GM19023 (cell line): ENCODE measurements at regions not wholly inside any gene's neighbourhood (a gene's known extent, or its start where the extent isn't known, plus 50 kb on each side); places are given as distances from the start of the nearest gene placed in this dataset.

Experiments used
- ATAC-seq: cut with Tn5 transposase; IDR thresholded peaks from one replicate; pipeline ENCODE4 v1.9.1; 2021; ENCODE audit warnings: mild to moderate bottlenecking, moderate library complexity; ENCODE audit not compliant: unreplicated experiment

- ATAC-seq, result no peak
Measured at GRCh38 chr6:170136541-170137175, 154.2 kb downstream of the DLL1 start.

- no peak for ATAC-seq
Measured at GRCh38 chr6:170135821-170136471, 154.9 kb downstream of the DLL1 start.

DNA sequence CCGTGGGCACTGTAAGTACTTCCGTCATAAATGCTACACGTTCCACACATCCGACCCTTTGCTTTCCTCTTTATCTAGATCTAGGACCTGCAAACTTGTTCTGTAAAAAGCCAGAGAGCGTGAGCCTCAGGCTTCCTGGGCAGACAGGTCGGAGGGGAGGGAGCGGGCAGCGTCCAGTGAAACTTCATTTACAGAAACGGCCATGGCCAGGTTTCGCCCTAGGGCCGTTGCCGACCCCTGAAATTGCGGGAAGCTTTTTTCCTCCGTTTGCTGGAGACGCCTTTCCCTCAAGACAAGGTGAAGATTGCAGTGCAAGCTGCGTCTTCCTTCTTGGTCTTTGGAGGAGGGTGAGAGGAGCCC, 155.4 kb downstream of the DLL1 start:
- ATAC-seq, result no peak

DNA sequence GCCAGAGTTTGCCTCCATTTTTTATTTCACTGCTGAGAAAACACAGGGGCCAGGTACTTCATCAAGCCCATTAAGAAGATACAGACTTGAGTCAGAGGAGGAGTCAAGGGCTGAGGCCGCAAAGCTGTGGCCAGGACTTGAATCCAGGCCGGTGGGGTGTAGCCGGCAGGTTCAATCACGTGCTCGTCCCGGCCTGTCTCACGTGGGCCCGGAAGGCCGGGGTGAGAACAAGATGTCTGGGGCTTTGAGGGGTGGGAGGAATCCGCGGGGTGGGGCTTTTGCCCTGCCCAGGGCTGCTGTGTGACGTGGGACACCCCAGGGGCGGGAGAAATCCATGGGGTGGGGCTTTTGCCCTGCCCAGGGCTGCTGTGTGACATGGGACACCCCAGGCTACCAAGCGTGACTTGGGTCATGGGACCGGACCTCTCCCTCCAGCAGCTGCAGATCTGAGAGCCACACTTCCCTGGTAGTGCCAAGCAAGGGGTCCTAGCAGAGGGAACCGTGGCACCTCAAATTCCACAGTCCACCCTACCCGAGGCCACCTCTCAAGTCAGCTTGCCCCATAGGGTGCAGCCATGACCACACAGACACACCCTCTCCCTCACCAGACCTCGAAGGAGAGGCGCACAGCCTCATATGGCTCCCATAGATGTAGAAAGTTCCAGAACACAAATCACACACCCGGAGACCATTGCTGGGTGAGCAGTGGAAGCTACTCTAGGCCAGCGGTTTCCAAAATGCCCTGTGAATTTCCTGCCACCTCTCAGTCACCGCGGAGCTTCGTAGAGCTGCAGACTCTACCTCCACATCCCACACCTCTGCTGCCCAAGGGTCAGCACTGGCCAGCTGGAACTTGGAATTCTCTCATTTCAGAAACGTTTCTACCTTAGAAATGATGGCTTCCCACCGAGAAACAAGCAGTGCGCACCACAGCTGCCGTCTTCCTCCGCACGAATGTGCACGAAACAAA, 156.1 kb downstream of the DLL1 start:
- no peak for ATAC-seq

DNA sequence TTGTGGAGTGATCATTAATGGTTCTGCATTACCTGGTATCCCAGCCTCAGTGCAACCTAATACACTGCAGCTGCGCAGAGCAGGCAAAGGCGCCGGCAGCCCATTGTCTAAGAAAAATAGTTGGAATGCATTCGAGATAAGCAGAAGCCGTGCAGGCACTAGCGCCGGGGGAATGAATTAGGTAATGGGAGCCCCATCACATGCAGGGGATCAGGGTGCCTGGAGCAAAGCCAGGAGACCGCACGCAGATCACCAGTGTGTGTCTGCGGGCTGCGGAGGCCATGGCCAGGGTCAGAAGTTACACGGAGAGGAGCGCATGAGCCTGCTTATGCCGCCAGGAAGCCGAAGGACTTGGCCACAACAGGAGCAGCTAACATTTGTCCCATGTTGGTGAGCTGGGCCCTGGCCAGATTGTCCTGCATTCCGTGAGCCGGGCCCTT, 156.8 kb downstream of the DLL1 start:
- ATAC-seq, result no peak

GRCh38 chr6:170132561-170132991, 158.3 kb downstream of the DLL1 start:
- no peak for ATAC-seq

DNA sequence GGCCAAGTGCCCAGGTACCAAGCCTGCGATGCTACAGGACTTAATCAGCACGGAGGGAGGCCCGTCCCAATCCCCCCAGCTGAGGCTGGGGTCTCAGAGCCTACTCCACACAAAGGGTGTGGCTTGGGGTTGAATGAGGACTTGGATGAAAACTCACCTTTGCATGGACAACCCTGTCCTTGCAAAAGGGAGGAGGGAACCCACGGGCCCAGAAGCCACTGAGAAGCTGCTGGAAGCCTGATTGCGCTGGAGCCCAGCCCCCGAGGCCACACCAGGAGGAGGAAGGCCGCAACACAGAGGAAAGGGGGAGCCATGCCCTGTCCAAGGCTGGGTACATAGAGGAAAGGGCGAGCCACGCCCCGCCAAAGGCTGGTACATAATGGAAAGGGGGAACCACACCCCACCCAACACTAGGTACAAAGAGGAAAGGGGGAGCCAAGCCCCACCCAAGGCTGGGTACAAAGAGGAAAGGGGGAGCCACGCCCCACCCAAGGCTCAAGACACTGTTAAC, 158.8 kb downstream of the DLL1 start:
- no peak for ATAC-seq

GRCh38 chr6:170131351-170131750, 159.5 kb downstream of the DLL1 start:
- ATAC-seq, result no peak

DNA sequence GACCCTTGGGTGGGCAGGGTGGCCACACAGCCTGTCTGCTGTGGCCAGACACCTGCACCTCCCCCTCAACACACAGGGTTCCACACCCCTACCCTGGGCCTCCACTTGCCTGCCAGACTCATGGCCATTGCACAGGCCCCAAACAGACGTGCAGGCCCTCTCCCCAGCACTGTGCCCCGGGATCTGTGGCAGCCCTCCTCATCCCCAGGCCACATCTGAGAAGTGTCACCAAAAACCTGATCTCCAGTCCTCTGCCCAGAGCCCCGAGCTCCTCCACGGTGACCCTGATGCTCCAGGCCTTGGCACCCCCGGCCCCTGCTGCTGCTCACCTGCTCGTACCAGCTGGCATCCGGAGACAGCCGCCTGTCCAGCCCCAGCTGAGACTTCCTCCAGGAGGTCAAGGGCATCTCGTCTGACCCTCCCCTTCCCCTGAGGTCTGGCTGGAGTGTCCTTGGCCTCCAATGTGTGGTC, 160.1 kb downstream of the DLL1 start:
- no peak for ATAC-seq

DNA sequence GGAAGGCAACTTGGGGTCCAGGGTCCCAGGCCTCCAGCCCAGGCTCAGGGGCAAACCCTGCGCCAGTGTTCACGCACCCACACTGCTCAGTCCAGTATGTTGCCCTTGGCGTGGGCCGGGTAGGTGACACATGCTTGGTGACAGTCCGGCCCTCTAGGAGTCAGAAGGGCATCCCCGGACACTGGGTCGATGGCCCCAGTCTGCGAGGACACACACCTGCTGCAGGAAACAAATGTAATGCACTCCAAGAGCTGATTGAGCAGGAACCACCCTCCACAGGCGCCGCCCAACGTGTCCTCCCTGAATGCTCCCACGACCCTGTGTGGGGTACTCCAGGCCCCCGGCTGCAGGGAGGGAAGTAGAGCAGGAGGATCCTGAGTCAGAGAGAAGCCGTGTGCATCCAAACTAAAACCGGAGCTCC, 160.7 kb downstream of the DLL1 start:
- no peak for ATAC-seq

GRCh38 chr6:170129691-170130171, 161.1 kb downstream of the DLL1 start:
- no peak for ATAC-seq

DNA sequence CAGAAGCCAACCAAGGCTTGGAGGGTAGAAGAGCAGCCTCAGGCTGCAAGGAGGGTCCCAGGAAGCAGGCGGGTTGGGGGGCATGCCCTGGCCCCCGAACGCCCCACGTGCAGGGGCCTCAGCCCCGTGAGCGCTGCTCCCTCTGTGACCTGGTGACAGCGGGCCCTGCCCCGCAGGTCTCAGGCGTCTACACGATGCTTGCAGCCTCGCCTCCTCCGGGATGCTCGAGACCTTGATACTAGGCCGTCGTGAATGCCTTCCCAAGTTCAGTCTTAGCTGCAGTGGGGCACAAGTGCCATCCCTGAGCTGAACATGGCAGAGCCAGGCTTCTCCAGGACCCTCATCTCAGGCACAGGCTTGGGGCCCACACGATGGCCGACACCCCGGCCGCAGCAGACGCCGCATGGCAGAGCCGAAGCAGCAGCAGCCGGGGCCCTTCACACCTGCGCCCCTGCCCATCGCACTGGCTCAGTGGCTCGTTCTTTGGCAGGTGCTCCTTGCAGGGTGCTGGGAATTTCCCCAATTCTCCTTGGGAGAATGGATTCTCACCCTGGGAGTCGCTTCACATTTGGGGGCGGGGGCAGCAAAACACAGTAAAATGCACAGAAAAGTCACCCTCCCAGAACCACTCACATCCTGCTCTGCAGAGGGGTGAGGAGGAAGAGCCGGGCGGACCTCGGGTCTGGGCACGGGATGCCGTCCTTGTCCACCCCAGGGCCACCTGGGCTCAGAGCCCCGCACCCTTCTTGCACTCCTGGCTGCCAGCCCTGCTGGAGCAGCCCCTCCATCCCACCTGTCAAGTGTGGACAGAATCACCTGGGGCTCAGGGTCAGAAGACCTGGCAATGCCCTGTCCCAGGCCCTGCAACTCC, 161.8 kb downstream of the DLL1 start:
- no peak for ATAC-seq

DNA sequence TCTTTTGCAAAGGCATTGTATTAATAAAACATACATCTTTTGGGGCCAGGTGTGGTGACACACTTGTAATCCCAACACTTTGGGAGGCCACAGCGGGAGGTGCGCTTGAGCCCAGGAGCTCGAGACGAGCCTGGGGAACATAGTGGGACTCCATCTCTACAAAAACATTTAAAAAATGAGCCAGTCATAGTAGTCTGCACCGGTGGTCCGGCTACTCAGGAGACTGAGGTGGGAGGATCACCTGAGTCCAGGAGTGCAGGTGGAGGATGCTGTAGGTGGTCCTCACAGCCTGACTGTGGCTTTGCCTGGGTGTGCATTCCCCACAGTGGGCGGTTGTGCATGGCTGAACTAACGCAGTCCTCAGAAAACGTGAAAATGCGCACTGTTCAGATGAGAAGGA, 162.5 kb downstream of the DLL1 start:
- ATAC-seq, result no peak

- no peak for ATAC-seq
Measured at GRCh38 chr6:170127151-170127550, 163.7 kb downstream of the DLL1 start.

DNA sequence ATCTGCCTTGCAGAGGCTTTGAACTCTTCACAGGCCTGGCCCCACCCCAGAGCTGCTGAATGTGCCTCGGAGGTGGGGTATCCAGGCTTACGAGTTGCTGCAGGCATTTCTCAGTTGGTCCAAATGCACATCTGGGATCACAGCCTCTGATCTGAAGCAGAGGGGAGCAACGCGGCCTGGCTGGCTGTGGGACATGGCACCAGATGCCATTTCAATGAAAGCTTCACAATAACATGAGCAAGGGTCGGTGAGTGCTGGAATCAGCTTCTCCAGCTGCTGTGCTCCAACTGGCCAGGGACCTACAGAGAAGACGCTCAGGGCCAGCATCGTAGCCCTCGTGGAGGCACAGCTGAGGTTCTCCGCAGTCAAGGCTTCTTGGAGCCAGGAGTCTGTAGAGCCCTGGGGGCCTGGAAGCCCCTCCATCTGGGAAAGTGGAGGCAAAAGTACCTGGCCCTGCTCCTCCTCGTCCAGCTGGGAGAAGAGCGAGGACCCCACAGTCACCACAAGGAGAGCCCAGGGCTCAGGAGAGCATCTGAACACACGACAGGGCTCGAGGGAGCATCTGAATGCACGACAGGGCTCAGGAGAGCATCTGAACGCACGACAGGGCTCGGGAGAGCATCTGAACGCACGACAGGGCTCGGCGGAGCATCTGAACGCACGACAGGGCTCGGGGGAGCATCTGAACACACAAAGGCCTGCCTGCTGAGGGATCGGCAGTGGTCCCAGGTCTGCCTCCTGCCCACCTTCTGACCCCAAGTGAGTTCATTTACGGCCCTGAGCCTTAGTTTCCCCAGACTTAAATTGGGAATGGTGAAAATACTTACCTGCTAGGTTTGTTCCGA, 165.2 kb downstream of the DLL1 start:
- no peak for ATAC-seq

DNA sequence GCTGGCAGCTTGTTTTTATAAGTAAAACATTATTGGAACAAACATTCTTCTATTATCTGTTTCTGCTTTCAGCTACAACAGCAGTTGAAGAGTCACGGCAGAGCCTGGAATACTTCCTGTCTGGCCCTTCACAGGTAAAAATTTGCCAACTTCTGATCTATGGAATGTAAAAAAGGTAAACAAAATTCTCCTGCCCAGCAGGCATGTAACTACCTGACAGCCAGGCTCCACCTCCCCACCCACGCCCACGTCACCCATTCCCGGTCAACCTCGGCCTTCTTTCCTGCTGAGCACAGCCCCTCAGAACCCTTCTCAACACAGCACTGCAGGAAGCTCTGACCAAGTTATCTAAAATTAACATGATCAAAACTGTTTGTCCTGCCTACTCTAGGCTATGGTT, 166.0 kb downstream of the DLL1 start:
- no peak for ATAC-seq

- ATAC-seq, result no peak
Measured at GRCh38 chr6:170124150-170124549, 166.7 kb downstream of the DLL1 start.

- no peak for ATAC-seq
Measured at GRCh38 chr6:170122651-170123050, 168.2 kb downstream of the DLL1 start.
